IPS-18a (cell line): ENCODE measurements at regions not wholly inside any gene's neighbourhood (a gene's known extent, or its start where the extent isn't known, plus 50 kb on each side); places are given as distances from the start of the nearest gene placed in this dataset.
"Not testable (repeated sequence)": the region's sequence is repeated elsewhere in the genome, so short reads cannot be mapped to it uniquely, and the experiment has no call there.

Experiments used
- H3K27ac ChIP-seq: one replicate; pipeline ENCODE4 v1.5.1; 2013; ENCODE audit warnings: low read length
- H3K27me3 ChIP-seq: one replicate; pipeline ENCODE4 v1.6.1; 2013; ENCODE audit warnings: mild to moderate bottlenecking, low read length; ENCODE audit not compliant: control insufficient read depth, insufficient read depth
- H3K36me3 ChIP-seq: one replicate; pipeline ENCODE4 v1.6.1; 2013; ENCODE audit warnings: low read depth, low read length; ENCODE audit not compliant: control insufficient read depth
- H3K4me1 ChIP-seq: one replicate; pipeline ENCODE4 v1.6.1; 2013; ENCODE audit warnings: low read depth, low read length; ENCODE audit not compliant: control insufficient read depth
- H3K4me3 ChIP-seq: one replicate; pipeline ENCODE4 v1.5.1; 2013; ENCODE audit warnings: low read length
- H3K9ac ChIP-seq: one replicate; pipeline ENCODE4 v1.6.1; 2013; ENCODE audit warnings: mild to moderate bottlenecking, low read length, moderate library complexity
- H3K9me3 ChIP-seq: one replicate; pipeline ENCODE4 v1.6.1; 2013; ENCODE audit warnings: low read depth, low read length; ENCODE audit not compliant: control insufficient read depth

DNA sequence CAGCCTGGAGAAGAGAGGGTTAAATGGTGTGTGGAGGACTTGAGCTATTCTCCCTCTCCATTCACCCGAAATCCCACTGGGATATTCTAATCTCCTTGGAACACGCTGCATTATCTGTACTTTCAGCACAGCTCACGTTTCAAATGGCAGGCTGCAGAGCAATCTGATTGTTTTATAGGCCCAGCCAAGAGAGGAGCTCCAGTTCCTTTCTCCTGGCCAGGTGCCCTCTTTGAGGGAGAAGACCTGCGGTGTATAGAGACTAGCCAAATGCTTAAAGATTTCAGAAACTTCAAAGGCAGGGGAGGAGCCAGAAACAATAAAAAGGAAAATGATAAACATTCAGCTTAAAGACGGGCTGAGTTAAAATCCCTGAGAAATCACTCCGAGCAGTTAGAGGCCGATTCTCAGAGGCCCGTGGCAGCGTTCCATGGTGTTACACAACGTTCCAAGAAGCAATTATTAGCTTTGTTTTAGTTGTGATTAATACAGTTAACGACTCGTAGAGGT lies 564.0 kb upstream of the KLF4 start:
- Histone ChIP-seq H3K9me3 (no peaks in the 10 kb centered on the region), H3K27ac (no peak overlapping the region), H3K27me3 (peaks cover 5% of the 10 kb centered on the region), H3K4me3 (no peak overlapping the region), H3K9ac (no peak overlapping the region), H3K4me1 (peaks cover 19% of the 10 kb centered on the region), H3K36me3 (no peaks in the 10 kb centered on the region)

GRCh38 chr9:108052431-108053080 lies 563.0 kb upstream of the KLF4 start:
- no peak overlapping the region for H3K27ac ChIP-seq
- H3K9me3 ChIP-seq = no peaks in the 10 kb centered on the region
- peaks cover 5% of the 10 kb centered on the region for H3K27me3 ChIP-seq
- H3K4me1 ChIP-seq = peaks cover 19% of the 10 kb centered on the region
- no peaks in the 10 kb centered on the region for H3K36me3 ChIP-seq
- H3K4me3 ChIP-seq = no peak overlapping the region
- H3K9ac ChIP-seq = no peak overlapping the region

DNA sequence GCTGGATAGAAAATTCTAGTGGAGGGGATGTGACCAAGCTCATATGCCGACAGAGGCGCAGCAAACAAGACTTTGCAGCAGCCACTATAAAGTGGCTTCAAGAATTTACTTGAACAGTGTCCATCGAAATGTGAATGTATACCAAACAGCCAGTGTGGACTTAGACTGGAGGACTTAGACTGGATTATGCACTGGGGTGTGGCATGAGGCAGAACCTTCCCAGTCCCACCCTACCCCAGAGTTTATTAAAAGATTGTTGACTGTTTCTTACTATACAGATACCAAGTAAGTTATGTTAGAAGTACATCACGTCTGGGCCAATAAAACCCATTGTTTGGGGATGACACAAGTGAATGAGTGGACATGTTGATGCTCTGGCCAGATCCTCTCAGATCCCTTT lies 561.3 kb upstream of the KLF4 start:
- Histone ChIP-seq H3K9me3 (no peaks in the 10 kb centered on the region), H3K27ac (no peak overlapping the region), H3K27me3 (peaks cover 5% of the 10 kb centered on the region), H3K4me1 (peaks cover 19% of the 10 kb centered on the region), H3K9ac (no peak overlapping the region), H3K4me3 (no peak overlapping the region), H3K36me3 (no peaks in the 10 kb centered on the region)

DNA sequence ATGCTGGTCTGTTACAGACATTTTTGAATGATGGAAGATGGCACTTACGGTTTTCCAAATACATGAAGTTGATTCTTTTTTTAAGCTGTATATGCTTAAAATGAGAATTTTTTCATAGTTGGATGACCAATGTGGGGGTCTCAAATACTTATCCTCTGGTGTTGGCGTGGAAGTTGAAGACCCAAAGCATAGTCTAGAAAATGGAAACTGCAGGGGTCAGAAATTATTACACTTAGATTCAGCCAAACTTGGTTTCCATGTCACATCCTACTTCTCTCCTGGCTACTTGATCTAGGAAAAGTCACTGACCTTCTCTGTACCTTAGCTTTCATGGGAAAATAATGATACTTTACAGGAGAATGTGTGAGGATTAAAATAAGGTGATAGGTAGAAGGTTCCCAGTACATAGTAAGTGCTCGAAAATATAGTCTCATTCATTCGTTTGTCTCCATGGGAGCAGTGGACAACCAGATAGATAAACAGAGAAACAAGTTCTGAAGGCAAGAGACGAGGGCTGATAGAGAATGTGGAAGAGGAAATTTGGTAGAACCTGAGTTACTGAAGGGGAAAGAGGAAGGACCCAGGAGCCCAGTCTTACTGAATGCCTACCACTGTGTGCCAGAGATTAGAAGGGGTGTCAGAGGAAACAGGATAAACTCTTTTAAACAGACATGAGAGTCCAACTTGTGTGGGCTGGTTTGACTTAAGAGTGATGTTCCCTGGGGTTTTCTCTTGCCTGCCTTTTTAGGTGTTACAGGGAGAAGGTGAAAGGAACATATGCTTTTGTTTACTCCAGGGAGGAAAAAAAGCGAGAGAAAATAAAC lies 560.3 kb upstream of the KLF4 start:
- H3K4me1 ChIP-seq = peaks cover 19% of the 10 kb centered on the region
- H3K9me3 ChIP-seq = no peaks in the 10 kb centered on the region
- H3K27me3 ChIP-seq = peaks cover 5% of the 10 kb centered on the region
- H3K4me3 ChIP-seq = no peak overlapping the region
- no peak overlapping the region for H3K9ac ChIP-seq
- no peak overlapping the region for H3K27ac ChIP-seq
- H3K36me3 ChIP-seq = no peaks in the 10 kb centered on the region

DNA sequence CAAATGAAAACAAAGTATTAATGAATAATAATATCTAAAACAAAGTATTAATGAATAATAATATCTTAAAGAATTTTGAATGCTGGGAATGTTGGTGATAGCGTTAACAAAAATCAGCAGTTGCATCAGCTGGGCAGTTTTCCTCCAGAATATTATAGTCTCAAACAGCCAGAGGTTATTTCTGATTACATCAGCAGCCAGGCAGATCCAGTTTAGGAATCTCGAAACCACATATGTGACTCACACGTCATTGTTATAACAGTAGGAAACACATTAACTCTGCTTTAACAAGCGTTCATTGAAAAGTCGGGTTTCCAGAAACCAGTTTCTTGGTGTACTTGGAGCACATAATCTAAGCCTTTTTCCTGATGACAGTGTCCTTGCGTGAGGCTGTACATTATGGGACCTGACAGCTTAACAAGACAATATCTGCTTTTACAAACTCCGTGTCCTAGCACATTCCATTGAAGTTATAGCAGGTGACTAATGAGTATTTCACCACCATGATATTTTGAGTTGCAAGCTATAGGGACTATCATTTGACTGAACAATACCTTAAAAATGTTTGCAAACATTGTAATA lies 559.5 kb upstream of the KLF4 start:
- Histone ChIP-seq H3K27me3 (peaks cover 5% of the 10 kb centered on the region), H3K27ac (no peak overlapping the region), H3K9me3 (no peaks in the 10 kb centered on the region), H3K36me3 (no peaks in the 10 kb centered on the region), H3K4me3 (no peak overlapping the region), H3K4me1 (peaks cover 19% of the 10 kb centered on the region), H3K9ac (no peak overlapping the region)

DNA sequence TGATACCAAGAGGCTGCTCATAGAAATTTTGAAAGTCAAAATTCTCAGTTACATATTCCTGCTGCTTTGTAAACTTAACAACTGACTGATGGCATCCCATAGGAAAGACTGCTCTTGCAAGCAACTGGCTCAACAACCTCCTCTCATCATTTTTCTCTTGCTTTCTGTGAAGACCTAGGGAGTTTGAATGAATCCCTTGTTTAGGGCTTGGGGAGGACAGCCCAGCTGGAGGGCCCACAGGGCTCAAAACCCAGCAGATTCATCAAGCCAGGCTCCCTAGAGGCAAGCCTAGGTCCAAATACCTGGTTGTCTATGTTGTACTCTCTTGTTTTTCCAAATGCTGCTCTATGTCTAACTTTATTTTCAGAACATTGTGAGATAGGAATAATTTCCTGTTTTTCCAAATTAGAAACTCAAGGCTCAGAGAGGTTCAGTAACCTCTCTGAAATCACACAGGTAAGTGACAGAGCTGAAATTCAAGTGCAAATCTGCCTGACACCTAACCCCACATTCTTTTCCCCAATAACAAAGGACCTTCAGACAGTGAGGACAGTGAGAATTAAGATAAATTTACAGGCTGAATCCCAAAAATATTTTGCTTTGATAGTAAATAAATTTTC lies 558.9 kb upstream of the KLF4 start:
- peaks cover 5% of the 10 kb centered on the region for H3K27me3 ChIP-seq
- H3K4me3 ChIP-seq = no peak overlapping the region
- no peak overlapping the region for H3K9ac ChIP-seq
- H3K4me1 ChIP-seq = peaks cover 14% of the 10 kb centered on the region
- H3K9me3 ChIP-seq = peaks cover under 1% of the 10 kb centered on the region
- no peak overlapping the region for H3K27ac ChIP-seq
- H3K36me3 ChIP-seq = no peaks in the 10 kb centered on the region

GRCh38 chr9:108047777-108048176 lies 558.2 kb upstream of the KLF4 start:
- H3K36me3 ChIP-seq = not testable (repeated sequence)

GRCh38 chr9:108047264-108047663 lies 557.7 kb upstream of the KLF4 start:
- Histone ChIP-seq H3K9ac (no peak overlapping the region), H3K27ac (no peak overlapping the region), H3K27me3 (no peaks in the 10 kb centered on the region), H3K9me3 (peaks cover 3% of the 10 kb centered on the region), H3K36me3 (no peaks in the 10 kb centered on the region), H3K4me1 (peaks cover 3% of the 10 kb centered on the region), H3K4me3 (no peak overlapping the region)

More at GRCh38 chr9:108047777-108048176, 558.2 kb upstream of the KLF4 start:
- not testable (repeated sequence) for H3K9me3 ChIP-seq, H3K27me3 ChIP-seq, H3K4me3 ChIP-seq, H3K4me1 ChIP-seq, H3K9ac ChIP-seq, H3K27ac ChIP-seq

GRCh38 chr9:108045851-108046250 lies 556.3 kb upstream of the KLF4 start:
- peaks cover 3% of the 10 kb centered on the region for H3K9me3 ChIP-seq
- H3K4me1 ChIP-seq = no peaks in the 10 kb centered on the region
- H3K36me3 ChIP-seq = no peaks in the 10 kb centered on the region
- H3K9ac ChIP-seq = no peak overlapping the region
- no peak overlapping the region for H3K27ac ChIP-seq
- no peaks in the 10 kb centered on the region for H3K27me3 ChIP-seq
- no peak overlapping the region for H3K4me3 ChIP-seq

GRCh38 chr9:108043585-108043984 lies 554.0 kb upstream of the KLF4 start:
- Histone ChIP-seq H3K9me3 (peaks cover 3% of the 10 kb centered on the region), H3K9ac (no peak overlapping the region), H3K4me3 (no peak overlapping the region), H3K27ac (no peak overlapping the region), H3K27me3 (no peaks in the 10 kb centered on the region), H3K4me1 (no peaks in the 10 kb centered on the region), H3K36me3 (no peaks in the 10 kb centered on the region)

- no peaks in the 10 kb centered on the region for H3K36me3 ChIP-seq
- no peak overlapping the region for H3K4me3 ChIP-seq
- peaks cover 3% of the 10 kb centered on the region for H3K9me3 ChIP-seq
- H3K27ac ChIP-seq = no peak overlapping the region
- no peaks in the 10 kb centered on the region for H3K4me1 ChIP-seq
- H3K27me3 ChIP-seq = no peaks in the 10 kb centered on the region
- no peak overlapping the region for H3K9ac ChIP-seq
These were observed 552.0 kb upstream of the KLF4 start for GRCh38 chr9:108041551-108041950.
